ENCODE measurements at regions not wholly inside any gene's neighbourhood (a gene's known extent, or its start where the extent isn't known, plus 50 kb on each side); places are given as distances from the start of the nearest gene placed in this dataset.

DNA sequence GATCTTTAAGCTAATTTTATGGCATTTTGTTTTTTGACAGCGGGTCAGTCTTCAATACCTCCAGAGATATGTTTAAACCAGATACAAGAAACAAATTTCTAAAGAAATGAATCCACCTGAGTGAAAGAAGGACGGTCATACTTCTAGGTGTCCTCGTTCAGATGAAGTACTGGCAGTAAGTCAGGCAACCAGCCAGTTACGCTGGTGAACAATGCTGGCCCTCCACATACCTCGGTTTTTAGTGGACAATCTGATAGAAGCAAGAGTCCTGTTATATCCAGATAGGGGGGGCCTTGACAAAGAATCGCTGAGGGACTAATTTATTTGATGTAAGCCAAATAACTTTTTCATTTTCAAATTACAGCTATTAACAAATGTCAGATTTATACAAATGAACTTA lies 266.4 kb upstream of the KLF14 start:
- no peak for DNase-seq

DNA sequence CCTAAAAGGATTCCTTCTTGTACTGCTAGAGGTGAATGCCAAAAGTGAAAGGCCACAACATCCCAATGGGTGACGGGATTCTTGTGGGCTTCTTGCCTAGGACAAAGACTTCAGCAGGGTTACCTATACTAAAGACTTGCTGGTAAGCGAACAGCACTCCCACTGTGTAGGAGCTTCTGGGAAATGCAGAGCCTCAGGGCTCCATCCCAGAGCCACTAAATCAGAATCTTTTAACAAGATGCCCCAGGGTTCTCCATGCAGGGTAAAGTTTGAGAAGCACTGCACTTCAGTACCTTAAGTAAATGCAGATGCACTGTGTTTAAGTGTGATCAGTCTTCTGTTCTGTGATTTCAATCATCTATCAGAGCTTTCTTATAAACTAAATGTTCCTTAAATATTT lies 266.9 kb upstream of the KLF14 start:
- DNase-seq = no peak

DNA sequence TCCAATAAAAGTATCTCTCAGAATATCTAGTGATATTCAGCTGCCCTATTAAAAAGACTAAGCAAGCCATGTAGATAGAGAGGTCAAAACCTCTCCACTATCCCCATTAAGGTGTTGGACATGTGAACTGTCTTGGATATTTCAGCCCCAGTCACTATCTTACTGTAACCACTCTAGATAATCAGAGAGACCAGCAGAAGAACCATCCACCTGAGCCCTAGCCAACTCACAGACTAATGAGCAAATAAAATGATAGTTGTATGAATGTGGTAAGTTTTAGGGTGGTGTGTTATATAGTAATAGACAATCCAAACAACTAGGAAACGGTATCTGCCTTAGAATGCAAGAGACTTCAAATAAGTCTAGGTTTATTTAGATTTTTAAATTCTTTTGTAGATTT lies 268.6 kb upstream of the KLF14 start:
- DNase-seq = no peak

DNA sequence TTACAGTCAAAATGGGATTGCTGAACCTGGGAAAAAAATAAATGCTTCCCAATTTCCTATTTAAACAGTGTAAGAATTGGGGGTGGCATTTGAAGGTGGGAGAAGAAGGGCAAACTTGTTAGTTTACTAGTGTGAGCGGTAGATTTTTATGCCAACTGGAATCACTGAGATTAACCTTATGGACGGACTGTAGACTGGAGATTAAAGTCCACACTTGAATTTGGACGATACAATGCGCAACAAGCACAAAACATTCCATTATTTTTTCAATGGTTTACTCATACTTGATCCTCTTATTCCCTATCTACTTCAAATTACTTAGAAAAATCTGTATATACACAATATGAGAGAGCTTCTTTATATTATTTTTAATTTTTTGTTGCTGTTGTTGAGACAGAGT lies 269.6 kb upstream of the KLF14 start:
- DNase-seq = no peak

DNA sequence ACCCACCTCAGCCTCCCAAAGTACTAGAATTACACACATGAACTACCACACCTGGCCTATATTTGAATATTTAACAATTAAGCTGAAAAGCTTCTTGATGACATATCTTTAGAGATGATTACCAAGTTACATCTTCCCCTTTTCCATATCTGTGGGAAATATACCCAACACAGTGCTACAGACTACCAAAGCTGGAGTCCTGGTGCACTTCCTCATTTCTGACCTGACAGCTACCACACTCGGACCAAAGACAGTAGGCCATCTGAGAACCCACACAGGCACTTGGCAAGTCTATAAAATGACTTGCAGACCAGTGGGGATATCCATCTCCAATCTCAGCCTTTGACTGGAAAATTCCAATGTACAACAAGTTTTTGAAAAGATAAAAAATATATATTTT lies 270.4 kb upstream of the KLF14 start:
- no peak for DNase-seq

DNA sequence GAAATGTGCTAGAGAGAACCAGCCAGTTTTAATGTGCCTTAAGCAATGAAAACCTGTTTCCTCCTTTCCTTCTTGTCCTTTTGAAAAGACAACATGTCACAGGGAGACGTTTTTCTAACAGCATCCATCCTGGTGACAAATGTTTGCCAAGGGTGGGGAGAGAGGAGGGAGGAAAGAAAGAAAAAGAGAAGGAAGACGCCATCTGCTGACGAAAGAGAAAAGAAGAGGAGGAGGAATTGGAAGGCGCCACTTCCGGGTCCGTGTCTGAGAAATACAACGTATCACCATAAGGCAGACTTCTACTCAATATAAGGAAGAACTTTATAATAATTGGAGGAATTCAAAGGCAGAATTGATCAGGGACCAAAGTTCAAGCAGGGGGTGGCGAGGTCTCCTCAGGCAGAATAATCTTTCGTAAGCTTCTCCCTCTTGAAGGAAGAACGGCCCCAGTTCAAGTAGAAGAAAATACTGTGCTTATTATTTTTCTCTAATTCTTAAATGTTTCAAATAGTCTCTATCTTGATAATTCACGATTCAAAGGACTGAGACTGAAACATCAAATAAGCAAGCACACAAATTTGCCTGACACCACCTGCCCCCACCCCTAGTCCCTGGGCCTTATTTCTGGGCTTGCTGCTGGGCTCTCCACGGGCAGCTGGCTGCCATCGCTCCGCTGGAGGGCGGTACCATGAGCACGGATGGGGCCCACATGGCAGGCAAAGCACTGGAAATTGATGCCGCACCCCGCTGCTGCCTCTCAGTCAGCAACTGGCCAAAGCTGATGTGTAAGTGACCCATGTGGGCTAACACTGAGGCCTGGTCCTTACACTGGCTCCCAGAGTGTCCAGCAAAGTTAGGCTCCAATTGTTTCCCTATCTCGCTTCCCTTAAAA lies 273.7 kb upstream of the KLF14 start:
- no peak for DNase-seq

DNA sequence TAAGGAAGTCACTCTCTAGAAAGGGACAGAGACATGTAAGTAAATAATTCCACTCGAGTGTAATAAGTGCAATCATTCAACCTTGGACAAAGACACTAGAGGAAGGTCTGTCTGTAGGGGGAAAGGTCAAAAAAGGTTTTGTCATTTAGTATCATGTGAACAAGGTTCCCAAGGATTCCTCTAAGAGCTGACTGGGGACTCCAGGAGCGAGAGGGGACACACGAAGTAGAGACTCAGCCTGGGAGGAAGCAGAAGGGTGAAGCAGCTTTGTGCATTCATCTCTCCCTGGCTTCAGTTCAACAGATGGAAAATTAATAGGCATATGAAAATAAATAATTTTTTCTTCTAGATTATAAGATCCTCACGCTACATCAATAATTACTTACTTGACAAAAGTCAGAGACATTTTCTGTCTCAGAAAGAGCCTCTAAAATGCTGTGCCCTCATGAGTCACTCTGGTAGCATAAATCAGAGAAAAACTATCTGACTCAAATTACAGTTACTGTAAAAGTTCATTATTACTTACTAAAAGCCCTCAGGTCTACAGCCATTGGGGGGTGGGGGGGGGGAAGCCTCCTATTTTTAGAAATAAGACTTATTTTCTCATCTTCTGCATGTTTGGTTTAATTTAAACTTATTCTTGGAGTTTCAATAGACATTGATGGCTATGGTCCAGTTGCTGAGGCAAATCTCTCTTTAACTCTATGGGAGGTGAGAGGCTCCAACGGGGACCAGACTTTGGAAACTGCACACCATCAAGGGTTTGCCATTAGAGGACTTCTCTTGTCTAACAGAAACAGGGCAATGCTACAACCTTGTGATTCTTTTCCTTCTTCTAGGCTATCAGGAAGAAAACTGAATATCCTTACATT lies 275.1 kb upstream of the KLF14 start:
- no peak for DNase-seq

DNA sequence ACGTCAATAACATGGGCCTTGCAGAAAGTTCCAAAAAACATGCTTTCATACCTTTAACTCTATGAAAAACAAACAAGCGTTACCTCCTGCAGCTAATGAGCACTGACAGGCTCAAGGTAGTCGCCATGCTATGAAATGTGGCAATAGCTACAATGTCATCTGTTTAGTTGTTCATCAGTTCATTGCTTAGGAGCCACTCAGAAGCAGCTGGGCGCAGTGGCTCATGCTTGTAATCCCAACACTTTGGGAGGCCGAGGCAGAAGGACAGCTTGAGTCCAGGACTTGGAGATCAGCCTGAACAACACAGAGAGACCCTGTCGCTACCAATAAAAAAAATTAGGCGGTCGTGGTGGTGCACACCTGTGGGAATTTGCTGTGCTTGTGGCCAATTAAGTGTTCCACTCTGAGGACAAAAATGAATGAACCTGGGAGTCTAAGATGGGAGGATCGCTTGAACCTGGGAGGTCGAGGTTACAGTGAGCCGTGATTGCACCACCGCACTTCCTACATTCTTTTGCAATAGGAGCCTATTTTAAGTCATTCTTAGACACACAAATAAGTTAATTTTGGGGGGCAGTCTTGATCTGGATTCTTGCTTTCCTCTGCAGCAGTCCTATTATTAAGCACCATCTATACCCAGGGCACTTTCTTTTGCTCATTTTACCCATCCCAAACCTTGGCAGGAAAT lies 276.2 kb upstream of the KLF14 start:
- no peak for DNase-seq

DNA sequence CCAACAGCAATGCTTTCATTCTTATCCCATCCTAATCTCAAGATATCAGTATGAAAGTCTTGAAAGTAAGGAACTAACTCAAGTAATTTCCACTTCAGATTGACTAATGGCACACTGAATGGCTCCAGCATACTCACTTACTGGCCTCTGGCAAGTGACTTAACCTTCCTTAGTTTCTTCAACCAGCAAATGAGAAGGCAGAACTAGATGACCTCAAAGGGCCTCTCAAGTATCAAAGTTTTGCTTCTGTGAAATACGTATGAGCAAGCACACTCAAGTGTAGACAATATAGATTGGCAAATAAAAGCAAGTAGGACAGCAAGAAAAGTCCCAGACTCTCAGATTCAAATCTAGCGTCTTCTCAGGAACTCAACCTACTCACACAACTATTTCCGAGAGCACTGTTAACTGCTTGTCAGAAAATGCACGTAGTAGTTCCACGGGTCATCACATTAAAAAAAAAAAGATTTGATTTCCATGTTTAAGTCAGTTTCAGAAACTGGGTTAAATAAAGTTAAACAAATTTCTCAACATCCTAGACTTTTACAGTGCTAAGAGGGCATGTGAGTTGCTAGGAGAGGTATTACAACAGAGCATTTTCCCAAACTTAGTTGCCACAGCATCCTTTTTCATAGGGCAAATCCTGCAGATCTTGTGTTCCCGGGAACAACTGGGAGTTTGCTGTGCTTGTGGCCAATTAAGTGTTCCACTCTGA lies 276.9 kb upstream of the KLF14 start:
- no peak for DNase-seq

DNA sequence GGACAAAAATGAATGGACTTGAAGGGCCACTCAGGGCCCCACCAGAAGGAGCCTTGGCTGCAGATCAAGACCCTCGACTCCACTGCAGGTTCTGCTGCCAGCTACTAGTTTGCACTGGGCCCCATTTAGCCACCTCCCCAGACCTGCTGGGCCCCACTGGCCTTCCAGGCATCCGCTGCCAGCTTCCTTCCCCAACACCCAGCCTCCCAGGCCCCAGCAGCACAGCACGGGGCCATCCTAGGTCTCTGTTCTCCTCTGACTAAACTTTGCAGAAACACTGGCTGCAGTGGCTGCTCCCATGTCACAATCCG lies 277.4 kb upstream of the KLF14 start:
- no peak for DNase-seq

DNA sequence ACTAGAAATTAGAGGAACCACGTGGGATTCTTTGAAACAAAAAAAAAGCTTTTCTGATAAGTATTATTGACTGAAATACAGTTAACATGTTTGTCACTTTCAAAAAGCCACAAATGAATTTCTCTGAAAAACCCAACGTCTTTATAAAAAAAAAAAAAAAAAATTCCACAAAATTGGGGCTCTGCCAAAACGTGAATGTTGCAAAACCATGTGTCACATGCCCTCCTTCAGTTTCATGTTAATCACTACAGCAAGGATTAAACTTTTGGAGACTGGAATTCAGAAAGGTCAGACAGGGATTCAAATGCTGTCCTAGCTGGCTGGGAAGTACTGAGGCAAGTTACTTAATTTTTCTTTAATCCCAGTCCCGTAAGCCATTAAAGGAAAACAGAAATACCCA lies 278.0 kb upstream of the KLF14 start:
- no peak for DNase-seq

DNA sequence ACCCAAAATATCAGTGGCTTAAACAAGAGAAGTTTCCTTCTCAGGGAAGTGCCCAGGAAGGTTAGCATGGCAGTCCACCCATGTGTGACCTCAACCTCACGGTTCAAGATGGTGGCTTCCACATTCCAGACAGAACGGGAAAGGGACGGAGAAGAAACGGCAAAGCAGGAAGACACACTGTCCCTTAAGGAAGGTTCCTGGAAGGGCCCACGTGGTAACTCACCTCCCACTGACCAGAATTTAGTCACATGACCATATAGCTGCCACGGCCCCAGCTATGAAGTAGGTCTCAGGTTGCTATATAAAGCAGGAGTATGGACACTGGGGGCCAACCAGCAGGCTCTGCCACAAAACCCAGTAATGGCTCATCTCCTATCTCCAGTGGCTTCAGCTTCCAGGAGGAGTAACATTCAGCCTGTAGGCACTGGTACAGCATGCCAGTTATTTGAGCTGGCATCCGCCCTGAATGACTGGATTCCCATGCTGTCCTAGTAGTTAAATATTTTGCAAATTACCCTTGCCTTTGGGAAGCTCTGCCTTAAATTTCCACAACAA lies 278.5 kb upstream of the KLF14 start:
- DNase-seq = no peak

DNA sequence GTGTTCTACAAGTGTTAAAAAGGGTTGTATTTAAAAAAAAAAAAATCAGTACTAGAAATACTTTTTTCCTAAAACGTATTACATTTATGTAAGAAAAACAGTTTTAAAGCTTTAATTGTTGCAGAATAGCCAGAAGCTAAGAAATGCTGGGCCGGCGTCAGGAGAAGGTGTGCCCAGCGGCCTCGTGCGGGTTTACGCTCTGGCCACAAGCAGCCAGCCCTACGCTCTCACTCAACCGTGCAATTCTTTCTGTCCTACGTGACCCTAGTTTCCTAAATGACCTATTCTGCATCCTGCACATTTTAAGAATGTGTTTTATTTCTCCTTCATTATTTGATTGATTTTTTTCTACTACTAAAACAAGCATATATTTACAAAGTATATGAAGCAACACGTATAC lies 279.7 kb upstream of the KLF14 start:
- DNase-seq = no peak

DNA sequence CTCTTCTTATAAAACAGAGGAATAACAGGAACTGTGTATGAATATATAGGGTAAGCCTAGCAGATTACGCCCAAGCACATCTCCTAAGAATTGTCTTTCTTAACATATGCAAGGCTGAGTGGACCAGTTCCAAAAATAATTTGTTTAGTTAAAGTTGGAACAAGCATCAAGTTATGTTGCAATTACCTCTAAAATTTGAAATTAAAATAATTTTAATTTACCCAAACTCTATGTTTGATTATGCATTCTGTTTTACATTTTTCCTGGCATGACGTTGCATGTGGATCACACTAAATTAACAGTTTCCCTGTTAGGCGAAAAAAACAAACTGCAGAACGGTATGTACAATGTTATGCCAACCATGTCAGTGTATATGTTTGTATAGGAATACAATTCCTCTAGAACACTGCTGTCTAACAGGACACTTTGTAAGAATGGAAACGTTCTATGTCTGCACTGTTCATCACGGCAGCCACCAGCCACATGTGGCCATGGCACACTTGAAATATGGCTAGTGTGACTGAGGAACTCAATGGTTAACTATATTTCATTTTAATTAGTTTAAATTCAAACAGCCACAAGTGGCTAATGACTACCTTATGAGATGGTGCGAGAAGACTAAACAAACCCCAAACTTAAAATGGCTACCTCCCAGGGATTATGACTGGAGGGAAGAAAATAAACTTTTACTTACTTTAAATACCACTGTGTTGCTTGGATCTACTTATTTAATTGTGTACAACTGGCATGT lies 281.1 kb upstream of the KLF14 start:
- DNase-seq = no peak

DNA sequence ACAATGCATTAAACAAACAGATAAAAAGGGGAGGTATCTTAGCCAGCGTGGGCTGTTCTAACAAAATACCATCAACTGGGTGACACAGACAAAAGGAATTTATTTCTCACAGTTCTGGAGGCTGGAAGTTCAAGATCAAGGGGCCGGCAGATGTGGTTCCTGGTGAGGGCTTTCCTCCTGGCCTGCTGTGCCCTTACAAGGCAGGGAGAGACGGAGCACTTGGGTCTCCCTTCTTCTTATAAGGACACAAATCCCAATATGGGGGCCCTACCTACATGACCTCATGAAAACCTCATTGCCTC lies 281.6 kb upstream of the KLF14 start:
- DNase-seq = no peak

DNA sequence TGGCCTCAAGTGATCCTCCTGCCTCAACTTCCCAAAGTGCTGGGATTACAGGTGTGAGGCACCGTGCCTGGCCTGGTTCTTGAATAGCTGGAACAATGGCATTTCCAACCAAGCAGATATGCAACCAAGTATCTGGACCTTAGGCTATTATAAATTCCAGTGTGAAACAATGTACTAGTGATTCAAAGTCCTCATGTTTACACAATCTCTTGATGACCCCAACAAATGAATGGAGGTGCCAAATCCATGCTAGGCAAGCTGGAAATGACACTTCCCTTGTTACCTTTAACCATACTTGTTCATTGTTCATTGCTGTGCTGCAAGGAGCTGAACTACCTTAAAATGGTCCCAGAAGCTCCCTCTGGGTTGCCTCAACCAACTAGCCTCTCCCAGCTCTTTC lies 282.2 kb upstream of the KLF14 start:
- no peak for DNase-seq

DNA sequence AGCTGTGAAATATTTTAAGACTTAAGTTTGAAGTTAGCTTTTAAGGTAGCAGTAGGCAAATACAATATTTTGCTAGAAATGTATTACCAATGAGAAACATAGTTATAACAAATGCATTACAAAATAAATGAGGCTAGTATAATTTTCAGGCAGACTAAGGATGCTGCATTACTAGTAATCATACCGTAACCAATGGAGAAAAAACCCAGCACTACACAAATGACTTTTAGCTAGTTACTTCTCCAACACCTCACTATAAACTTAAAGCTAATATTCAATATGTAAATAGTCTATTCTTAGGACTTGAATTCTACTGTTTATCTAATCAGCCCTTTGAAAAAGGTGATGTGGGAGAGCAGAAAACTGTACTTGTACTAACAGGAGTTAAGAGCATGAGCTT lies 285.3 kb upstream of the KLF14 start:
- DNase-seq = no peak

DNA sequence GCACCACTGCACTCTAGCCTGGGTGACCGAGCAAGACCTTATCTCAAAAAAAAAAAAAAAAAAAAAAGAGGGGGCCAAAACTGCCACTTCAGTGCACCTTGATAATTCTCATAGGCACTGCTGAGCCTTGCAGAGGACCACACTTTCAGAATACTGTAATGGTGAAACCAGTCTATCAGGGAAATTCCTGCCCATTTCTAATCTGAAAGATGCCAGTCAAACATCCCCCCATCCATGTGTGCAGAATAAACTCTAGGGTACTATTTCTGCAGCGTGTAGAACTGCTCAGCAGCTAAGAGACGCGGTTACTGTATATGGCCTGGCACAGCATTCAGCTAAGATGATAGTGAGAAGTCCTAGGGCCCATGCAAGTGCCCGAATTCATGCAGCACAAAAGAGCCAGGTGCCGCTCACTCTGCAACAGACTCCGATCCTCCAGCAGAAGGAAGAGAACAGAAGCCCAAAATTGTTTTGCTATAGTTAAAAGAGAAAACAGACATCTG lies 286.8 kb upstream of the KLF14 start:
- DNase-seq = no peak

DNA sequence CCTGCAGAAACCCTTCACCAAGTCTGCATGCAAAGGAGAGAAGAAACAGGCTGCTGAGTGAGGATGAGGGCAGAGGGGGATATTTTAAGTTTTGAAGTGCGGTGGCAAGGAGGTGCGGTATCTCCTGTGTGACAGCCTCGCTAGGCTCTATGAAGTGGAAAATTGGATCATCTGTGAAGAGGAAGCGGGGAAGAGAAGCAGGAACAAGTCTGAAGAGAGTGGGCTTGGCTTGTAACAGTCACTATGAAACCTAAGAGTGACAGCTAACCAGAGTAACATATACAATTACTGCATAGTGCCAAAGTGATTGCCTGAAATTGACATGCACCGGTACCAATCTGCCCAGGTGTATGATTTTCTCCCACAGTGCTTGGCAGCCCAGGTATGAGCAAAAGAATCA lies 287.5 kb upstream of the KLF14 start:
- no peak for DNase-seq

DNA sequence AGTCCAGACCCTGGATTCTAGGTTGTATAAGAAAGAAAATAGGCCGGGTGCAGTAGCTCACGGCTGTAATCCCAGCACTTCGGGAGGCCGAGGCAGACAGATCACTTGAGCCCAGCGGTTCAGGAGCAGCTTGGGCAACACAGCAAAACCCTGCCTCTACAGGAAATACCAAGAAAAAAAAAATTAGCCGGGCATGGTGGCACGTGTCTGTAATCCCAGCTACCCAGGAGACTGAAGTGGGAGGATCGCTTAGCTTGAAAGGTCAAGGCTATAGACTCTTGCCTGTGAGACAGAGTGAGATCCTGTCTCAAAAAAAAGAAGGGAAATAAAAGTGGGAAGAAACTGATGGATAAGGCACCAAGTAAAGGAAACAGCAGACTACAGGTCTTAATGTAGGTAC lies 287.9 kb upstream of the KLF14 start:
- DNase-seq = no peak

DNA sequence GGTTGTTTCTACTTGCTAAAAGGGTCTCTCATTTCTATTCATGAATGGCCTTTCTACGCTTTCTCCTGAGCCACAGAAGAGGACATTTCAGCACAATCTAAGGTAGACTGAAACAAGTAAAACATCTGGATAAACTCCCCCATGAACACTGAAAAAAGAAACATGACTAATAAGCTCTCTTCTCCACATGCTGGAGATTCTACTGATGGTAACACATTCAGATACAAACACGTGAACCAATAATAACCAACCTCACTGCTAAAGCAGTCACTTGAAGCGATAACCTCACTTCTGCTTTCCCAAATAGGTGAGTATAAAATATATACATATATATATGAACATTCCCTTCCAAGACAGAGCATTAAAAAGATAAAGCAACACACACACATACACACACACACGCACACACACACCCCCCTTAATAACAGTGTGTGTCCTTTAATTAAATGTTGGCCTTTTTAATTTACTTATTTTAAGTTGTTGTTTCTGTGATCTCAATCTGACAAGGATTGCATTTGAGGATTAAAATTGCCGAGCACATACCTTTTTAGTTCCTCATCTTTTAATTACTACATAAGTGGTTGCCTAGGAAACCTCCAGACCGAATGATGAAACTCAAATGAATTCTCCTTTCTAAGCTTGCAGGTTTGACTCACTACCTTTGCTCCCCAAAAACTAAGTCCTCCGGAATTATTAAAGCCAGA lies 292.4 kb upstream of the KLF14 start:
- DNase-seq = no peak

Measured in activated gamma-delta T cell (primary cell).